ENCODE measurements at regions not wholly inside any gene's neighbourhood (a gene's known extent, or its start where the extent isn't known, plus 50 kb on each side); places are given as distances from the start of the nearest gene placed in this dataset.

- Mint-ChIP-seq H3K9me3 (ENCODE audit: unreplicated experiment) (peaks cover 5% of the 10 kb centered on the region), H3K27me3 (ENCODE audit: unreplicated experiment) (no peaks in the 10 kb centered on the region), H3K4me1 (ENCODE audit: unreplicated experiment) (no peaks in the 10 kb centered on the region), H3K4me3 (ENCODE audit: unreplicated experiment) (no peak overlapping the region), H3K36me3 (ENCODE audit: unreplicated experiment) (no peaks in the 10 kb centered on the region), H3K27ac (ENCODE audit: unreplicated experiment) (no peak overlapping the region)
- no peak for TF ChIP-seq CTCF (IDR thresholded peaks at IDR 0.05)
- DNase-seq (ENCODE audit: extremely low spot score, unreplicated experiment) = no peak
These were observed 1025.3 kb upstream of the CNTNAP5 start for GRCh38 chr2:122999821-123000220.

GRCh38 chr2:123002660-123003248, 1022.3 kb upstream of the CNTNAP5 start:
- Mint-ChIP-seq H3K27me3 (ENCODE audit: unreplicated experiment) (no peaks in the 10 kb centered on the region), H3K4me3 (ENCODE audit: unreplicated experiment) (no peak overlapping the region), H3K36me3 (ENCODE audit: unreplicated experiment) (no peaks in the 10 kb centered on the region), H3K27ac (ENCODE audit: unreplicated experiment) (no peak overlapping the region), H3K4me1 (ENCODE audit: unreplicated experiment) (no peaks in the 10 kb centered on the region), H3K9me3 (ENCODE audit: unreplicated experiment) (peaks cover 23% of the 10 kb centered on the region)
- TF ChIP-seq CTCF (IDR thresholded peaks at IDR 0.05) = no peak
- no peak for DNase-seq (ENCODE audit: extremely low spot score, unreplicated experiment)

GRCh38 chr2:123015186-123015585, 1009.9 kb upstream of the CNTNAP5 start:
- Mint-ChIP-seq H3K27me3 (ENCODE audit: unreplicated experiment) (peaks cover 4% of the 10 kb centered on the region), H3K36me3 (ENCODE audit: unreplicated experiment) (no peaks in the 10 kb centered on the region), H3K4me1 (ENCODE audit: unreplicated experiment) (no peaks in the 10 kb centered on the region), H3K4me3 (ENCODE audit: unreplicated experiment) (no peak overlapping the region), H3K9me3 (ENCODE audit: unreplicated experiment) (peaks cover 4% of the 10 kb centered on the region), H3K27ac (ENCODE audit: unreplicated experiment) (no peak overlapping the region)
- no peak for DNase-seq (ENCODE audit: extremely low spot score, unreplicated experiment)
- TF ChIP-seq CTCF (IDR thresholded peaks at IDR 0.05) = no peak

- Mint-ChIP-seq H3K4me1 (ENCODE audit: unreplicated experiment) (no peaks in the 10 kb centered on the region), H3K27me3 (ENCODE audit: unreplicated experiment) (no peaks in the 10 kb centered on the region), H3K27ac (ENCODE audit: unreplicated experiment) (no peak overlapping the region), H3K4me3 (ENCODE audit: unreplicated experiment) (no peak overlapping the region), H3K36me3 (ENCODE audit: unreplicated experiment) (no peaks in the 10 kb centered on the region), H3K9me3 (ENCODE audit: unreplicated experiment) (peaks cover 8% of the 10 kb centered on the region)
- no peak for TF ChIP-seq CTCF (IDR thresholded peaks at IDR 0.05)
- DNase-seq (ENCODE audit: extremely low spot score, unreplicated experiment) = no peak
These were observed 989.5 kb upstream of the CNTNAP5 start for GRCh38 chr2:123035541-123035940.

GRCh38 chr2:123036300-123036699, 988.8 kb upstream of the CNTNAP5 start:
- DNase-seq (ENCODE audit: extremely low spot score, unreplicated experiment) = no peak
- H3K36me3 Mint-ChIP-seq (ENCODE audit: unreplicated experiment) = no peaks in the 10 kb centered on the region
- no peak overlapping the region for H3K4me3 Mint-ChIP-seq (ENCODE audit: unreplicated experiment)
- H3K4me1 Mint-ChIP-seq (ENCODE audit: unreplicated experiment) = no peaks in the 10 kb centered on the region
- no peak overlapping the region for H3K27ac Mint-ChIP-seq (ENCODE audit: unreplicated experiment)
- no peaks in the 10 kb centered on the region for H3K27me3 Mint-ChIP-seq (ENCODE audit: unreplicated experiment)
- no peak for TF ChIP-seq CTCF (IDR thresholded peaks at IDR 0.05)
- peaks cover 8% of the 10 kb centered on the region for H3K9me3 Mint-ChIP-seq (ENCODE audit: unreplicated experiment)

Measured in osteocyte (in vitro differentiated cells).